Ureter (tissue), 1 donor: ENCODE measurements at regions not wholly inside any gene's neighbourhood (a gene's known extent, or its start where the extent isn't known, plus 50 kb on each side); places are given as distances from the start of the nearest gene placed in this dataset.
A peak's percentile ranks its signal among the peaks of the same experiment; 100 is the strongest.

ENCODE experiments used
- DNase-seq: peaks from one replicate; pipeline ENCODE4 v3.0.0-alpha.2; 2020; ENCODE audit warnings: low spot score
- donor health status: DM: yes; HTN: yes; CAD: no.

- DNase-seq, result no peak
Measured at GRCh38 chr16:87552072-87552718, 50.1 kb upstream of the JPH3 start.

DNA sequence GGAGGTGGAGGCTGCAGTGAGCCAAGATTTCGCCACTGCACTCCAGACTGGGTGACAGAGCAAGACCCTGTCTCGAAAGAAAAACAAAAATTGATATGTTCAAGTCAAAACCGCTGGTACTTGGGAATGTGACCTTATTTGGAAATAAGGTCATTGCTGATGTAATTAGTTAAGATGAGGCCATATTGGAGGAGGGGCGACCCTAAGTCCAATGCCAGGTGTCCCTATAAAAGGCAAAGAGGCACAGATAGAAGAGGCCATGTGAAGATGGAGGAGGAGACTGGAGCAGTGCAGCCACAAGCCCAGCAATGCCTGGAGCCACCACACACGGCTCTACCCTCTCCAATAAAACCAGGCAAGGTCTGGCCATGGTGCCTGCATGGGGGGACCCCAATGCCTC is 50.8 kb upstream of the JPH3 start:
- no peak for DNase-seq

DNA sequence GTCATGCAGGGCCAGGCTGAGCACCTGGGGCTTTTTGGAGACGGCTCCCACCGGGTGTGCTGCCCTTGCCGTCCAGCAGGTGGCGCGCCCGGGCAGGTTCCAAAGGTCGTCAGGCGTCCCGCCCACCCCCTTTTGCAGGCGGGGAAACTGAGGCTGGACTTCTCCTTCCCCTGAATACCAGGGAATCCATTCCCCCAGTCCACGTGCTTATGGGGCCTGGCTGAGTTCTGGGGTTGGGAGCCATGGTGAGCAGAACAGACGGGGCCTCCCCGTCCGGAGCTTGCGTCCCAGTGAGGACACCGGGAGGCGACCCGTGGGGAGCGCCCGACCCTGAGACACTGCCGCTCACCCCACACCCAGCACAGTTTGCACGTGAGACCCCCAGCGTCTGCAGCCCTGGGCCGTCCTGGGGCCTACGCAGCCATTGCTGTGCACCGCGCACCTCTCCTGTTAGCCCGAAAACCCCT is 51.8 kb upstream of the JPH3 start:
- peak; percentile 51 for DNase-seq

DNA sequence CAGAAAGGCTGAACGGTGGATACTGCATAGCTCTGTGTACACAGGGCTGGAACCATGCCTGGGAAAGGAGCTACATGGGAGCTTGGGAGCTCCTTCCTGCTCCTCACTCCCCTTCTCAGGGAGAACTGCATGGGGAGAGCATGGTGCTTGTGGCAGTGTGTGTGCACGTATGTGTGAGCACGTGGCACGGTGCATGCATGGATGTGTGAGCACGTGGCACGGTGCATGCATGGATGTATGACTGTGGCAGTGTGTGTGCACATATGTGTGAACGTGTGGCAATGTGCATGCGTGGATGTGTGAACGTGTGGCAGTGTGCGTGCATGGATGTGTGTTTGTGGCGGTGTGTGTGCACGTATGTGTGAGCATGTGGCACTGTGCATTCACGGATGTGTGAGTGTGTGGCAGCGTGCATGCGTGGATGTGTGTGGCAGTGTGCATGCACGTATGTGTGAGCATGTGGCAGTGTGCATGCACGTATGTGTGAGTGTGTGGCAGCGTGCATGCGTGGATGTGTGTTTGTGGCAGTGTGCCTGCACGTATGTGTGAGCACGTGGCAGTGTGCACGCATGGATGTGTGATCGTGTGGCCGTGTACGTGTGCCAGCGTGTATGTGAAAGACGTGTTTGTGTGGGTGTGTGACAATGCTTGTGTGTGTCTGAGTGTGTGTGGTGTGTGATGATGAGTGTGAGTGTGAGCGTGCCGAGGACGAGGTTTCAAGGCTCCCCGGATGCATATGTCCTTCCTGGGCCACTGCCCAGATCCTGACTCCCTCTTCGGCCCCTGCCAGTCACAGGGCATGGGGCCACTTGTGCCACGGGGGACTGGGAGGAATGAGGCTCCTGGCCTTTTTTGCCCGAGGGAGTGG is 52.4 kb upstream of the JPH3 start:
- DNase-seq, result no peak

DNA sequence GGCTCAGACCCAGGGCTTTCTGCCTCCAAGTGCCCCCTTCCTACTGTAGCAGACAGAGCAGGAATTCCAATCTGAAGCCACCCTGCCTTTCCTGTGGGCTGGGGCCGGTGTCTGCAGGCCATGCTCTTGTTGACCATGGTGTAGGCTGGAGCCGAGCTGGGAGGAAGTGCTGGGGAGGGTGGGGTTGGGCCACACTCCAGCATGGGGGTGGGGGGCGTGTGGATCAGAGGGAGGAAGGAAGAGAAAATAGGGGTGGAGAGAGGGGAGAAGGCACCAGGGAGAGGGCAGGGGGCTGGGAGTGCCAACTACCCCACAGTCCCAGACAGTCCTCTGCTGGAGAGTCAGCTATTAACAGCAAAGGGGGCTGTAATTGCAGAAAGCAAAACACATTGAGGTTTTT is 54.3 kb upstream of the JPH3 start:
- DNase-seq, result no peak

DNA sequence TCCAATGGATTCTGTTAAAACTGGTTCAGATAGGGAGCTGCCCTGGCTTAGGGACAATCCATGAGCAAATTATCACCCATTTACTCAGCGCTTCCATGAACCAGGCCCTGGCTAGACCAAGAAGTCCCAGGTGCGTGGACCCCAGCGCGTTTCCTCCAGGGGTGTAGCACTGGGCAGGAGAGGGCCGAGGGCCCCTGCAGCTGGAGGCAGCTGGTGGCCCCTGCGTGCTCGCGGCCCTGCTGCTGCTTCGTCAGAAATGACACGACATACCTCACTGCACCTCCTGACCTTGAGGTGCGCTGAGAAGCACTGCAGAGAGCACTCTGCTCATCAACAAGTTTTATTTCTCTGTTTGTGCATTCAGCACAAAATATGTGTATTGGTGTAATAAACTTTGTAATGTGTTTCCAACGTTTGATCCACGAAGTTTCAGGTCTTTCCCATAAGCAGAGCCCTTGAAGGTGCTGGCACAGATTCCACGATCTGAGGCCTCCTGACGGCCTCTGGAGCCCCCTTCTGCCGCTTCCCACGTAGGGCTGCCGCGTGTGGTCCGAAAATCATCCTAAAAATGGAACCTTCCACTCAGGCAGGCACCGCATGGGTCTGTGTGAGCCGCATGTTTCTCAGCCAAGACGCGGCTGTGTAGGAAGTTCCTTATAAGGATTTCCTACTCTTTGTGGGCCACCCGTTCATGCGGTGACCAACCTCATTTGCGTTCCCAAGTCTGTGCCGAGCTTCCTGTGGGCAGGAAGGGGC is 50.8 kb upstream of the ZCCHC14 start:
- no peak for DNase-seq

- DNase-seq, result no peak
Measured at GRCh38 chr16:87542531-87543102, 49.8 kb upstream of the ZCCHC14 start.
